Endodermal cell (in vitro differentiated cells): ENCODE measurements at regions not wholly inside any gene's neighbourhood (a gene's known extent, or its start where the extent isn't known, plus 50 kb on each side); places are given as distances from the start of the nearest gene placed in this dataset.

Experiments used
- DNase-seq: peaks from one replicate; pipeline ENCODE4 v3.0.0-alpha.2; 2017
- H3K27ac ChIP-seq: 2 replicates; pipeline ENCODE4 v1.5.1; 2013; ENCODE audit warnings: mild to moderate bottlenecking, low read depth, low read length, moderate library complexity
- H3K27me3 ChIP-seq: 2 replicates; pipeline ENCODE4 v1.6.1; 2013; ENCODE audit warnings: mild to moderate bottlenecking, low read length, moderate library complexity; ENCODE audit not compliant: insufficient read depth, control insufficient read depth, poor library complexity, severe bottlenecking
- H3K36me3 ChIP-seq: 2 replicates; pipeline ENCODE4 v1.7.0; 2013; ENCODE audit warnings: mild to moderate bottlenecking, low read length, moderate library complexity; ENCODE audit not compliant: control insufficient read depth, insufficient read depth
- H3K4me1 ChIP-seq: one replicate; pipeline ENCODE4 v1.7.0; 2013; ENCODE audit warnings: low read length; ENCODE audit not compliant: control insufficient read depth, insufficient read depth
- H3K4me3 ChIP-seq: 2 replicates; pipeline ENCODE4 v1.5.1; 2013; ENCODE audit warnings: mild to moderate bottlenecking, low read length, moderate library complexity
- H3K9ac ChIP-seq: 2 replicates; pipeline ENCODE4 v1.6.1; 2013; ENCODE audit warnings: mild to moderate bottlenecking, low read length, moderate library complexity; ENCODE audit not compliant: poor library complexity, severe bottlenecking; ENCODE audit errors: extremely low read depth
- H3K9me3 ChIP-seq: 2 replicates; pipeline ENCODE4 v1.6.1; 2013; ENCODE audit warnings: mild to moderate bottlenecking, low read length, moderate library complexity; ENCODE audit not compliant: control insufficient read depth
- H3K27ac Mint-ChIP-seq: 2 replicates; pipeline ENCODE4 v1.8.0; 2020; ENCODE audit warnings: mixed read lengths
- H3K27me3 Mint-ChIP-seq: 2 replicates; pipeline ENCODE4 v1.8.0; 2021; ENCODE audit warnings: mild to moderate bottlenecking, mixed read lengths; ENCODE audit not compliant: insufficient read depth
- H3K36me3 Mint-ChIP-seq: 2 replicates; pipeline ENCODE4 v1.8.0; 2020; ENCODE audit warnings: low read depth, mixed read lengths
- H3K4me1 Mint-ChIP-seq: 2 replicates; pipeline ENCODE4 v1.8.0; 2020; ENCODE audit warnings: mixed read lengths
- H3K4me3 Mint-ChIP-seq: 2 replicates; pipeline ENCODE4 v1.8.0; 2020; ENCODE audit warnings: mild to moderate bottlenecking, moderate library complexity, mixed read lengths
- H3K9me3 Mint-ChIP-seq: 2 replicates; pipeline ENCODE4 v1.8.0; 2020; ENCODE audit warnings: mild to moderate bottlenecking, mixed read lengths
- CTCF ChIP-seq: fragments of 200-600 bp; sonication (generic); conservative IDR thresholded peaks from 2 replicates; pipeline ENCODE4 v1.5.0; 2021; ENCODE audit warnings: antibody characterized with exemption, mild to moderate bottlenecking
- WGBS, 2 experiments: methylation state at CpG; one replicate each; pipeline versions ENCODE4 v1.1.5 to v1.1.7; 2013; ENCODE audit warnings: missing lambda C conversion rate in 2 of 2, mixed read lengths in 1 of 2; ENCODE audit not compliant: insufficient coverage in 1 of 2, insufficient read length in 1 of 2; 5-methylcytosine and 5-hydroxymethylcytosine counted together

GRCh38 chr21:35506352-35506751, 457.2 kb upstream of the RUNX1 start:
- Mint-ChIP-seq H3K9me3 (no peaks in the 10 kb centered on the region), H3K27ac (no peak overlapping the region), H3K4me3 (no peak overlapping the region), H3K27me3 (peaks cover 18% of the 10 kb centered on the region), H3K36me3 (no peaks in the 10 kb centered on the region), H3K4me1 (peaks cover 45% of the 10 kb centered on the region)
- no peaks in the 10 kb centered on the region for H3K9me3 ChIP-seq
- no peak for TF ChIP-seq CTCF
- no peaks in the 10 kb centered on the region for H3K27me3 ChIP-seq
- no peak overlapping the region for H3K4me3 ChIP-seq
- WGBS, 2 experiments: 43 to 44% methylated on average over 3 of the region's 3 CpGs
- H3K27ac ChIP-seq: no peak overlapping the region
- H3K9ac ChIP-seq: no peak overlapping the region
- no peak for DNase-seq
- no peaks in the 10 kb centered on the region for H3K4me1 ChIP-seq
- H3K36me3 ChIP-seq: no peaks in the 10 kb centered on the region

- no peak overlapping the region for H3K27ac ChIP-seq
- H3K36me3 ChIP-seq: no peaks in the 10 kb centered on the region
- no peak for TF ChIP-seq CTCF
- Mint-ChIP-seq H3K4me1 (peaks cover 39% of the 10 kb centered on the region), H3K36me3 (no peaks in the 10 kb centered on the region), H3K27me3 (peaks cover 9% of the 10 kb centered on the region), H3K4me3 (no peak overlapping the region), H3K27ac (no peak overlapping the region), H3K9me3 (peaks cover 3% of the 10 kb centered on the region)
- H3K9ac ChIP-seq: no peak overlapping the region
- 66 to 70% methylated on average over 3 to 5 of the region's 5 CpGs for WGBS, 2 experiments
- no peak for DNase-seq
- no peaks in the 10 kb centered on the region for H3K27me3 ChIP-seq
- no peaks in the 10 kb centered on the region for H3K9me3 ChIP-seq
- H3K4me1 ChIP-seq: no peaks in the 10 kb centered on the region
- no peak overlapping the region for H3K4me3 ChIP-seq
Measured at GRCh38 chr21:35504951-35505466, 455.9 kb upstream of the RUNX1 start.

DNA sequence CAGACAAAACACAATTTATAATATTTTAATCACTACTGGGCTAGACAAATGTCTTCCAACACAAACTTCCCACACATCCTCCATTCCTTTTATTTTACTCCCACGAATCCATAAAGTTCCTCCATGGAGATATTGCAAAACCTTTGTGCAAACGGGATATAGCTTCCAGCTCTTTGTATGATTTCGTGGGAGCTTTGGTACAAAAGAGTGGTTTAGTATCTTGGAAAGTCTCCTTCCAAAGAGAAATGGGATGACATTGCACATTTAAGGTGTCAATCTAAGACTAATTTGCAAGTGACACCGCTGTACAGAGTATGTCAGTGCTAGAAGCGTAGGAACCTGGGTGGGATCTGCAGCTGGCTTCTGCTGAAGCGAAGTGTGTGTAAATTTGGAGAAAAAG, 455.2 kb upstream of the RUNX1 start:
- H3K4me3 Mint-ChIP-seq: no peak overlapping the region
- H3K27ac Mint-ChIP-seq: no peak overlapping the region
- H3K4me1 Mint-ChIP-seq: peaks cover 39% of the 10 kb centered on the region
- WGBS, 2 experiments: 75 to 94% methylated on average over 2 to 6 of the region's 6 CpGs
- no peak for DNase-seq
- peaks cover 3% of the 10 kb centered on the region for H3K9me3 Mint-ChIP-seq
- no peak overlapping the region for H3K9ac ChIP-seq
- no peaks in the 10 kb centered on the region for H3K9me3 ChIP-seq
- H3K4me3 ChIP-seq: no peak overlapping the region
- H3K27ac ChIP-seq: no peak overlapping the region
- H3K27me3 Mint-ChIP-seq: peaks cover 2% of the 10 kb centered on the region
- no peaks in the 10 kb centered on the region for H3K27me3 ChIP-seq
- H3K36me3 ChIP-seq: no peaks in the 10 kb centered on the region
- H3K4me1 ChIP-seq: no peaks in the 10 kb centered on the region
- H3K36me3 Mint-ChIP-seq: no peaks in the 10 kb centered on the region
- TF ChIP-seq CTCF: no peak
